ENCODE measurements at regions not wholly inside any gene's neighbourhood (a gene's known extent, or its start where the extent isn't known, plus 50 kb on each side); places are given as distances from the start of the nearest gene placed in this dataset.
"Not testable (repeated sequence)": the region's sequence is repeated elsewhere in the genome, so short reads cannot be mapped to it uniquely, and the experiment has no call there.

DNA sequence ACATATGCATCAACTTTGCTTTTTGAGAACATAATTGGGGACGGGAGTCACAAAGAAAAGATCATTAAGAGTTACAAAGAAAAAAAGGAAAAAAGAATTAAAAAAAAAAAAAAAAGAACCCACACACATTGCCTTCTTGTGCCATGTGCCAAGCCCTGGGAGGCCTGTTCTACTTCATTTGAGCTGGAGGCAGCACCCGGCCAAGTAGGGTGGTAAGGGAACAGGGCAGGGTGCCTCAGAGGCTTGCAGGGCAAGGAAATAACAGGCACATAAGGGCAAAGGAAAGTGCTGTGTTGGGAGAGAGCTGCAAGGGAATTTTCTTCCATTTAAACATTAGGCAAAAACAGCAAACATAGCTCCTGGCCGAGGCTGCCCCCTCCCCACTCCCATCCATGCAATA is 418.0 kb downstream of the TMEM182 start:
- no peak overlapping the region for H3K4me3 ChIP-seq (replicated peaks in 1 of 2; ENCODE audit: low read depth in 2 of 2, low read length in 2 of 2)
- TF ChIP-seq, protein P1, sequence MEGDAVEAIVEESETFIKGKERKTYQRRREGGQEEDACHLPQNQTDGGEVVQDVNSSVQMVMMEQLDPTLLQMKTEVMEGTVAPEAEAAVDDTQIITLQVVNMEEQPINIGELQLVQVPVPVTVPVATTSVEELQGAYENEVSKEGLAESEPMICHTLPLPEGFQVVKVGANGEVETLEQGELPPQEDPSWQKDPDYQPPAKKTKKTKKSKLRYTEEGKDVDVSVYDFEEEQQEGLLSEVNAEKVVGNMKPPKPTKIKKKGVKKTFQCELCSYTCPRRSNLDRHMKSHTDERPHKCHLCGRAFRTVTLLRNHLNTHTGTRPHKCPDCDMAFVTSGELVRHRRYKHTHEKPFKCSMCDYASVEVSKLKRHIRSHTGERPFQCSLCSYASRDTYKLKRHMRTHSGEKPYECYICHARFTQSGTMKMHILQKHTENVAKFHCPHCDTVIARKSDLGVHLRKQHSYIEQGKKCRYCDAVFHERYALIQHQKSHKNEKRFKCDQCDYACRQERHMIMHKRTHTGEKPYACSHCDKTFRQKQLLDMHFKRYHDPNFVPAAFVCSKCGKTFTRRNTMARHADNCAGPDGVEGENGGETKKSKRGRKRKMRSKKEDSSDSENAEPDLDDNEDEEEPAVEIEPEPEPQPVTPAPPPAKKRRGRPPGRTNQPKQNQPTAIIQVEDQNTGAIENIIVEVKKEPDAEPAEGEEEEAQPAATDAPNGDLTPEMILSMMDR (IDR thresholded peaks at IDR 0.05; ENCODE audit: low read depth, low read length): no peak
- DNase-seq (ENCODE audit: low read depth in 2 of 2): no peak

DNA sequence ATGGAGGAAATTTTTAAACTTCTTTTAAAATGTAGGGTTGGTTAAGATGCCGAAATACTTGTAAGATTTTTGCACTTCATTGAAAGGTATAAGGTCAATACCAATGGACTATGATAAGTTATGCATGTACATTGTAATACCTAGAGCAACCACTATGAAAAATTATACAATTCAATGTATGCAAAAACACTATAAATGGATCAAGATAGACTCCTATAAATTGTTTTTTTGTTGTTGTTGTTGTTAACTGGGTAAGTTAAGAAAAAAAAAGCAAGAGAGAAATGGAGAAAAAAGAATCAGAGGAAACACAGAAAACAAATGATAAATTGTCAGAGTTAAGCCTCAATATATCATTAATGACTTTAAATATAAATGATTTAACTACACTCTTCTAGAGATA is 421.2 kb downstream of the TMEM182 start:
- DNase-seq (ENCODE audit: low read depth in 2 of 2): no peak
- H3K4me3 ChIP-seq (replicated peaks in 1 of 2; ENCODE audit: low read depth in 2 of 2, low read length in 2 of 2): no peak overlapping the region
- TF ChIP-seq, protein P1 (IDR thresholded peaks at IDR 0.05; ENCODE audit: low read depth, low read length): no peak

DNA sequence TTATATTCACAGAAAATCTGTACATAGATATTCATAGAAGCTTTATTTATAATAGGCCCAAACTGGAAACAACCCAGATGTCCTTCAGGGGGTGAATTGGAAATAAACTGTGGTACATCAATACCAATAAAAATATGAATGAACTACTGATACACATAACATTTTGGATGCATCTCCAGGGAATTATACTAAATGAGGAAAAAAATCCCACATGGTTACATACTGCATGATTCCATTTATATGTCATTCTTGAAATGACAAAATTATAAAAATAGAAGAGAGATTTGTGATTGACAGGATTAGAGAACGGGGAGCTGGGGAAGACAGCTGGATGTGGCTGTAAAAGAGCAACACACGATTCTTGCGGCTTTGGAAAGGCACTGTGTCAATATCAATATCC is 435.0 kb downstream of the TMEM182 start:
- no peak overlapping the region for H3K4me3 ChIP-seq (replicated peaks in 1 of 2; ENCODE audit: low read depth in 2 of 2, low read length in 2 of 2)
- no peak for DNase-seq (ENCODE audit: low read depth in 2 of 2)
- TF ChIP-seq, protein P1 (IDR thresholded peaks at IDR 0.05; ENCODE audit: low read depth, low read length): no peak

DNA sequence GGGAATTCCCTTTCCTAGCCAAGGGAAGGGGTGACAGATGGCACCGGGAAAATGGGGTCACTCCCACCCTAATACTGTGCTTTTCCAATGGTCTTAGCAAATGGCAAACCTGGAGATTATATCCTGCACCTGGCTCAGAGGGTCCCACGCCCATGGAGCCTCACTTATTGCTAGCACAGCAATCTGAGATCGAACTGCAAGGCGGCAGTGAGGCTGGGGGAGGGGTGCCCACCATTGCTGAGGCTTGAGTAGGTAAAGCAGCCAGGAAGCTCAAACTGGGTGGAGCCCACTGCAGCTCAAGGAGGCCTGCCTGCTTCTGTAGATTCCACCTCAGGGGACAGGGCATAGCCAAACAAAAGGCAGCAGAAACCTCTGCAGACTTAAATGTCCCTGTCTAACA is 438.9 kb downstream of the TMEM182 start:
- DNase-seq (ENCODE audit: low read depth in 2 of 2); H3K4me3 ChIP-seq (replicated peaks in 1 of 2; ENCODE audit: low read depth in 2 of 2, low read length in 2 of 2): not testable (repeated sequence)

DNA sequence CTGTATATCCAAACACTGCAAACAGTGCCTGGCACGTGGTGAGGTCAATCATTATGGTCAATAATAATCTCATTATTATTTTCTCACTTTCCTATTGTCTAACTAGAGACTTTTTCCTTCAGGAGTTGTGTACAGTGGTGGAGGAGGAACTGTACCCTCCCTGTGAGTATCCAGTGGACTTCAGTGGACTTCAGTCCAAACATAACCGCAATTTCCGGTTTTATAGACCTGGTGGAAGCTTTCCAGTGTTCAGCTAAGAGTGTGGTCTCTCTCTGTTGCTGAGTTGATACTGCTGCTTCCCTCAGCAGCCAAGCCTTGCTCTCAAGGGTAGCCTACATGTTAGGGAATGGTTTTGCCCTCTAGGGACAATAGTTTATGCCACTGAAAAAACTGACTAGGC is 447.1 kb downstream of the TMEM182 start:
- no peak for DNase-seq (ENCODE audit: low read depth in 2 of 2)
- TF ChIP-seq, protein P1 (IDR thresholded peaks at IDR 0.05; ENCODE audit: low read depth, low read length): no peak
- H3K4me3 ChIP-seq (replicated peaks in 1 of 2; ENCODE audit: low read depth in 2 of 2, low read length in 2 of 2): no peak overlapping the region

DNA sequence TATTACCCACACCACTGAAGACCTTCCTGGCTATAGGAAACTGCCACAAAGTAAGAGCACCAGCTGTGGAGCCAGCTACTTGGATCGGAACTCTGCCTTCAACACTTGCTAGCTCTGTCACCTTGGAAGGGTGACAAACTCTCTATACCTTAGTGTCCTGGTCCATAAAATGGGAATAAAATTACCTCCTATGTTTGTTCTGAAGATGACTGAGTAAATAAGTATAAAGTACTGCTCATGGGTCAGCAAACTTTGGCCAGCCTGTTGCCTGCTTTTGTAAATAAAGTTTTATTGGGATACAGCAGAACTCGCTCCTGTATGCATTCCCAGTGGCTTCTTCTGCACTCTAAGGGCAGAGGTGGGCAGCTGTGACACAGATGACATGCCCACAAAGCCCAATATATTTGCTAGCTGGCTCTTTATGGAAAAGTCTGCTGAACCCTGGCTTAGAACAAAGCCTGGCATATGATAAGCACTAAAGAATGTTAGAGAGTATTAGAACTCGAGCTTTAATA is 451.3 kb downstream of the TMEM182 start:
- no peak for DNase-seq (ENCODE audit: low read depth in 2 of 2)
- H3K4me3 ChIP-seq (replicated peaks in 1 of 2; ENCODE audit: low read depth in 2 of 2, low read length in 2 of 2): no peak overlapping the region
- TF ChIP-seq, protein P1 (IDR thresholded peaks at IDR 0.05; ENCODE audit: low read depth, low read length): no peak

DNA sequence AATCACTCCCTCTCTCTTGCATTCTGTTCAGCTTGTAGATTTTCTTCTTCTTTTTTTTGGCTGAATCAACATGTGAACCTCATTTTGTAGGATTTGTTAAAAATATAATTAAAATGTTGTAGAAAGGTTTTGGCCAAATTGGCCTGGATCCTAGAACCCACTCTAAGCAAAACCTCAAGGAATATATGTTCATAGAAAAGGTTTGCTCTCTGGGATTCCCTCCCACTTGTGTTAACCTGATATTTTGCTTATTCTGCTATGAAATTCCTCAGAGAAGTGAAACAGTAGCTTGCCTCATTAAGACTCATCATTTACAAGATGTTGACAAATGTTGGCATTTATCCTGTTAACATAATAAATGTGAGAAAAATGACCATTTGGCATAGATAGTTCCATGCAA is 456.7 kb downstream of the TMEM182 start:
- DNase-seq (ENCODE audit: low read depth in 2 of 2): no peak
- TF ChIP-seq, protein P1 (IDR thresholded peaks at IDR 0.05; ENCODE audit: low read depth, low read length): no peak
- H3K4me3 ChIP-seq (replicated peaks in 1 of 2; ENCODE audit: low read depth in 2 of 2, low read length in 2 of 2): no peak overlapping the region
